GM19467 (cell line): ENCODE measurements at regions not wholly inside any gene's neighbourhood (a gene's known extent, or its start where the extent isn't known, plus 50 kb on each side); places are given as distances from the start of the nearest gene placed in this dataset.
"Not testable (repeated sequence)": the region's sequence is repeated elsewhere in the genome, so short reads cannot be mapped to it uniquely, and the experiment has no call there.

Experiments
- ATAC-seq: cut with Tn5 transposase; IDR thresholded peaks from one replicate; pipeline ENCODE4 v1.9.1; 2021; ENCODE audit warnings: mild to moderate bottlenecking, moderate library complexity; ENCODE audit not compliant: unreplicated experiment

DNA sequence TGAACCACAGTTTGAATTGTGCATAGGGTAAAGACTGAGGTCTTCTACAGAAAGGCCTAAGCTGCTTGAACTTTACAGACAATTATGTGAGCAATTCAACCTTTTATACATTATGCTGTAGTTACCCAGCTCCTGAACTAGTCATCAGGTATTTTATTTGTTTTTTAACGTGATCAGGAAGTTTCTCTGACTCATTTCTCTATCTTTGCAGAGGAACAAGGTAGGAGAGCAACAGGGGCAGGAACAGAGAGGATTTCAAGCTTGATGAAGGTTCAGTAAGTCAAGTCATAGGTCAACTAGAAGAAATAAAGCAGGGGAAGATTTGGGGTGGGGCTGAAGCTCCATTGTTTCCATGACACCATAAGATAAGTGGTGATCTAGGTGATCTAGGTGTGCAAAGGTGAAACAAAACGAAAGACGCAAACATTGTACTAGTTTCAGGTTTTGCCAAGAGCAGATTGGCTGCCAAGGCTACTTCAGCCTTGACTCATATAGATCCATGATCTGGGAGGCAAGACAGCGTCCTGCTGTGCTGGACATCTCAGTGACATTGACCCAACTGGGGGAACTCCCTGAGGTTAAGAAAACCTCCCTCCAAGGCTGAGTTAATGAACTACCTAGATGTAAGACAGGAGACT, 198.1 kb downstream of the DAD1 start:
- ATAC-seq = no peak

DNA sequence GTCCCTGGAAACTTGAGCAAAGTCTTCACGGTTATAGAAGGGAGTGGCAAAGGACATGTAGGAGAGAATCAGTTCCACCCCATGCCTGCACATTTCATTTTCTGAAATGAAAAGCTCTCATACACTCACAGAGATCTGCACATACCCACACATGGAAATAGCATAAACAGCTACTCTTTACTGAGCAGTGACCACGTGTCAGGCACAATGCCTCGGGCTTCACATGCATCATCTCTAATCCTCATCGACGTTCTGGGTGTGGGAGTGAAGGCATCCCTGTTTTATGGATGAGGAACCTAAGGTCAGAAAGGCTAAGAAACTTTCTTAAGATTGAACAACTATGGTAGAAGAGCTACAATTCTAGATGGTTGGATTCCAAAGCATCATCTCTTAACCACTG, 198.8 kb downstream of the DAD1 start:
- ATAC-seq = no peak

- no peak for ATAC-seq
These were observed 200.1 kb downstream of the DAD1 start for GRCh38 chr14:22388669-22389595.

DNA sequence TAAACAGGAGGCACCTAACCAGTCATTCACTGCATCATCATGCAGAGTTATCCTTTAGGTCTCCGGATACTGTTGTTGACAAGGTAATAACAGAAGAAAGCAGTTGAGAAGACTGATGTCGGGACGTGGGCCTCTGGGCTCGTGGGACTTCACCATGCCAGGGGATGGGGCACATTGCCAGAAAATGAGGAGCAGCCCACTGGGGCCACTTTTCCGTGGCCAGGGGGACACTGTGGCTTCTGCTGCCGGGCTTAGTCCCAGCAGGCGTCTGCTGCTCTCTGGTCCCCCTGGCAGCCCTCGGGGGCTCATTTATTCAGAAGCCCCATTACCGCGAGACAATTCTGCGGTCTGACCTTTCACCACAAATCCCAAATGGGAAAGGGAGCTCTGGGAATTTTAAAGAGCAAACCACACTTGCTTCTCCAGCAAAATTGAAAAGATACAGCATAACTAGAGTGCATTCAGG, 201.2 kb downstream of the DAD1 start:
- no peak for ATAC-seq

GRCh38 chr14:22386924-22387775, 201.9 kb downstream of the DAD1 start:
- ATAC-seq = no peak

- no peak for ATAC-seq
These were observed 204.0 kb downstream of the DAD1 start for GRCh38 chr14:22384974-22385526.

DNA sequence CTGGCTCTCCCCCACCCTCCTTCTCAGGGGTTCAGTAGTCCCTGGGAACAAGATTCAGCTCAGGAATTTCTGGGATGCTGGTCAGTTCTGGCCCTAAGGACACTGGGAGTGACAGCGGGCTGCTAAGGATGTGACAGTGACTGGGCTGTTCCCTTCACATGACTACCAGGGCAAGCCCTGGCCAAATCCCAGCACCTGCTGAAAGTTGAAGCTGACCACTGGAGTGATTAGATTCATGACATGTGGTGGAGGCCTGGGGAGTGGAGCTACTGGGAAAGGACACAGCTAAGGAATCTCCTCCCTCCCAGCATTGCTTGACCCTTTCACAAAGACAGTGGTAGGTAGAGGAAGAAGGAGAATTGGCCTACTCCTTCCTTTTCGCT, 204.9 kb downstream of the DAD1 start:
- ATAC-seq = no peak

- ATAC-seq = peak; percentile 40
These were observed 205.4 kb downstream of the DAD1 start for GRCh38 chr14:22383515-22384166.

- no peak for ATAC-seq
These were observed 206.1 kb downstream of the DAD1 start for GRCh38 chr14:22382955-22383354.

GRCh38 chr14:22382395-22382794, 206.6 kb downstream of the DAD1 start:
- ATAC-seq = no peak

DNA sequence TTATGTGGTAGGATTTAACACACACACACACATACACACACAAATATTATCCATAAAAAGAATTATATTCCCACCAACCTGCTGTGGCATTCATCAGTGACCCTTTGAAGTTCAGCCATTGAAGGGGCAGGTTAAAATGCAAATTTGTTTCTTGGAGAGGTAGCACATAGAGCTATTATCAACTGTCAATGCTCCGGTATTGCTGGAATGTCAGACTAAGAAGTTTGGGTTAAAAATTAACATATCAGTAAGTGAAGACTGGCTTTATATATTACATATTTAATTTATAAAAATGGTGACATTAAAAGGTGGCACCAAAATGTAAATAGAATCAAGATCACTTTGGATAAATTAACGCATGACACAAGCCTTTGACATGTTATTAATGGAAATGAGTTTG, 207.3 kb downstream of the DAD1 start:
- ATAC-seq = no peak

DNA sequence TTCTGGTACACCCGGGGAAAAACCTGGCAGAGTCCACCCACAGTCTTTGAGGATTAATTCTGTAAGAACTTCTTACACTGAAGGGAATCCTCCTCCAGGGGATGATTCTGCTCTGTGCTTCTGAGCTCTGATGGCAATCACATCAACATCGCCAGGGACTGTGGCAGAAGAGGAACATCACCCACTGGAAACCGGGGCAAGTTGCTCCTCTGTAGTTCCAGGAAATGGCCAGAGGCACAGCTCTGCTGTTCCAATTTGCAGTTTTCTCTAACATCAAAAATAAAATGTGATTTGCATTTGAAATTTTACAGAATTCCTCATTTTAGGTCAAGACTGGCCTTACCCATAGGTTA, 207.6 kb downstream of the DAD1 start:
- no peak for ATAC-seq

- no peak for ATAC-seq
These were observed 208.2 kb downstream of the DAD1 start for GRCh38 chr14:22380571-22381407.

DNA sequence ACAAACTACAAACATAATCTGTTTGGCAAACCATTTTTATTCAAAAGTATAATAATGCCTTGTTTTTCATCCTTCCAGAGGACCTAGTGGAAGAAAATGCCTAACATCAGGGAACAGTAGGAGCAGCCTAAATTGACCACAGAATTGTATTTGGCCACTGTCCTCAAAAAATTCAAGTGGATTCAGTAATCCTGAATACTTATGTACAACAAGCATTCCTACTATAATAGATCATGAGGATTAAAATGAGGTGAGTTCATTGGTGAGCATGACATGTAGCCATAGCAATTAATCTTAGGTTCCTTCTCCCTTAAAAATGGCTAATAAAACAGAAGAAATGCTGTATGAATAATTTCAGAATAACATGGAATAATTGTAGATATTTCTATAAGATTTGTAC, 209.3 kb downstream of the DAD1 start:
- ATAC-seq = no peak

DNA sequence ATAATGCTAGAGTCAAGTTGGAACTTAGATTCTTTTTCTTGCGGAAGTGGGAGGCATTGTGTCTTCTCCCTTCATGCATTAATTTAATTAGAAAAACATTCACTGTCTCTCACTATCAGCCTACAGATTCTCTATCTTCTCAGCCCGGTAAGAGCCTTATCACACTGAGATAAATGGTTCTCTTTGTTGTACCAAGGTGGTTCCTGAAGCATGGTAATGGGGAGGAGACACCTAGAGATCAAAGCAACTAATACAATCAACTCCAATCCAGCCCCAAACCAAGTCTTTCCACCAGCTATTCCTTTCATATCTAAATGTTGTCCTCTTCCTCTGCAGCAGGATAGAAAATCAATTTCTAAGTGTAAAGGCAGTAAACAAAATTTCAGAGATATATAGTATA, 210.8 kb downstream of the DAD1 start:
- ATAC-seq = no peak

DNA sequence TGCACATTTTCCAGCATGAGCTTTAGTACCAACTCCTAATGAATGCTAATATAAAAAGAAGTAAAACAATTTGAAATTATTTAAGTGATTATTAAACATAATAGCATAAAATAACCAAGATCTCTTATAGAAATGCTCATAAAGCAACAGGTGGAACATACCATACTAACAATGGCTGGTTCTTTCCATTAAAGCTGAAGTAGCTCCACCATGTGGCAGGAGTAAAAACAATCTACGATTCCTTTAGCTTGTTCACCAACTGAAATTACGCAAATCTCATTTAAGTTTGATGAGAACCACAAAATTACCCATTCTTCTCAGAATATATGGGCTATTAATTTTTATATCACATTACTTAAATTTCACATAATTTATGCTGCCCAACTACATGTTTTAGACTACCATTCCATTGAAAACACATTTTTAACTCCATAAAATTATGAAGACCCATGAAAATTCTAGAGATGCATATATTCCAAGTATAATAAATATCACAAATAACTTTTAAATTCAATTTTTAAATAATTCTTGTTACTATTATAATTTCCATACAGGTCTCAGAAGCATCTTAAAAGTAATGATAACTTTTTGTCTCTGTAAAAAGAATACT, 213.6 kb downstream of the DAD1 start:
- no peak for ATAC-seq

DNA sequence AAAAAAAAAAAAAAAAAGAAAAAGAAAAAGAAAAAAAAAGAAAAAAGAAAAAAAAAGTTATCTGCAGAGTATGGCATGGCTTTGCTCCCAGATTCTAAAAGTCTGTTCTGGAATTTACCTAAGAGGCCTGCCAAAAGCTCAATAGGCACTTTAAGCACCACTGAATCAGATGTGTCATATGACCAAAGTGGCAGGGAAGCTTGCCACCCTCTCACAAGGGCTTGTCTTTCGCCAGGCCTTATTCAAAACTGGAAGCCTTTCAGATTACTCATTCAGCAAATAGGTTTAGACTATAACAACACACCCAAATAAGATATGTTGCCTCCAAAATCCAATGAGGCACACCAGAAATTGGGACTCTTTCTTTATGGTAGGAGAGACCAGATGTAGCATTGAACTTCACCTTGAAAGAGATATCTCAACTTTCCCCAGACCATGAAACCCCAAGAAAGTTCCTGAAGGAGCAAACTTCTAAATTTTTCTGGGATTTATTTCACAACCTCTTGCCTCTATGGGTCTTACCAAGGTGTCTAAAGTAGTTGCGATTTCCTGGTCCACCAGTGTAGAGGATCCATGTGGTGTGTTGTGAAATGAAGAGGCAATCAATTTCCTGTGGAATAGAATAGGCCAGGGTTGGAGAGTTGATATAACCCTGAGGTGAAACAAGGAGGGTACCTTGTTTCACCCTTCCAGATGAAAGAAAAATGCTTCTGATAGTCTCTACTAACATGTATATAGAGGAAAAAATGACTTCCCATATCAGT, 218.8 kb downstream of the DAD1 start:
- ATAC-seq = no peak

DNA sequence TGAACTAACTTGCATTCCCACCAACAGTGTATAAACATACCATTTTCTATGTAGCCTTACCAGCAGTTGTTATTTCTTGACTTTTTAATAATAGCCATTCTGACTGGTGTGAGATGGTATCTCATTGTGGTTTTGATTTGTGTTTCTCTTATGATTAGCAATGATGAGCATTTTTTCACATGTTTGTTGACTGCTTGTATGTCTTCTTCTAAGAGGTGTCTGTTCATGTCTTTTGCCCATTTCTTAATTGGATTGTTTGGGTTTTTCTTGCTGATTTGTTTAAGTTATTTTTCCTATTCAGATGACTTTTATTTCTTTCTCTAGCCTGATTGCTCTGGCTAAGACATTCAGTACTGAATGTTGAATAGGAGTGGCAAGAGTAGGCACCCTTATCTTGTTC, 230.3 kb downstream of the DAD1 start:
- no peak for ATAC-seq

DNA sequence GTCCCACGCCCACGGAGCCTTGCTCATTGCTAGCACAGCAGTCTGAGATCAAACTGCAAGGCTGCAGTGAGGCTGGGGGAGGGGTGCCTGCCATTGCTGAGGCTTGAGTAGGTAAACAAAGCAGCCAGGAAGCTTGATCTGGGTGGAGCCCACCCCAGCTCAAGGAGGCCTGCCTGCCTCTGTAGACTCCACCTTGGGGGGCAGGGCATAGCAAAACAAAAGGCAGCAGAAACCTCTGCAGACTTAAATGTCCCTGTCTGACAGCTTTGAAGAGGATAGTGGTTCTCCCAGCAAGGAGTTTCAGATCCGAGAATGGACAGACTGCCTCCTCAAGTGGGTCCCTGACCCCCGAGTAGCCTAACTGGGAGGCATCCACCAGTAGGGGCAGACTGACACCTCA, 239.7 kb downstream of the DAD1 start:
- ATAC-seq = not testable (repeated sequence)
